LoVo (cell line): ENCODE measurements at regions not wholly inside any gene's neighbourhood (a gene's known extent, or its start where the extent isn't known, plus 50 kb on each side); places are given as distances from the start of the nearest gene placed in this dataset.
A peak's percentile ranks its signal among the peaks of the same experiment; 100 is the strongest.
"Not testable (repeated sequence)": the region's sequence is repeated elsewhere in the genome, so short reads cannot be mapped to it uniquely, and the experiment has no call there.

Experiments
- DNase-seq: peaks from one replicate; pipeline ENCODE4 v3.0.0-alpha.2; 2016; ENCODE audit warnings: low spot score

GRCh38 chr12:75868501-75868900 is 163.1 kb downstream of the PHLDA1 start:
- DNase-seq: no peak

- no peak for DNase-seq
Measured at GRCh38 chr12:75865315-75865714, 166.3 kb downstream of the PHLDA1 start.

GRCh38 chr12:75864161-75864560 is 167.4 kb downstream of the PHLDA1 start:
- DNase-seq: no peak

GRCh38 chr12:75863533-75863932 is 168.0 kb downstream of the PHLDA1 start:
- peak; percentile 79 for DNase-seq

- DNase-seq: peak; percentile 86
Measured at GRCh38 chr12:75862692-75863471, 168.7 kb downstream of the PHLDA1 start.

GRCh38 chr12:75859868-75860267 is 171.7 kb downstream of the PHLDA1 start:
- peak; percentile 72 for DNase-seq

- DNase-seq: no peak
Measured at GRCh38 chr12:75856235-75856634, 175.3 kb downstream of the PHLDA1 start.

GRCh38 chr12:75855360-75855759 is 176.2 kb downstream of the PHLDA1 start:
- no peak for DNase-seq

- no peak for DNase-seq
Measured at GRCh38 chr12:75854681-75855309, 176.8 kb downstream of the PHLDA1 start.

- not testable (repeated sequence) for DNase-seq
Measured at GRCh38 chr12:75854137-75854536, 177.4 kb downstream of the PHLDA1 start.

- DNase-seq: no peak
Measured at GRCh38 chr12:75853626-75854025, 177.9 kb downstream of the PHLDA1 start.

GRCh38 chr12:75852956-75853355 is 178.6 kb downstream of the PHLDA1 start:
- DNase-seq: no peak

GRCh38 chr12:75852143-75852542 is 179.4 kb downstream of the PHLDA1 start:
- DNase-seq: no peak

GRCh38 chr12:75850721-75851462 is 180.7 kb downstream of the PHLDA1 start:
- DNase-seq: peak; percentile 57

GRCh38 chr12:75848961-75849360 is 182.6 kb downstream of the PHLDA1 start:
- no peak for DNase-seq

GRCh38 chr12:75848431-75848925 is 183.1 kb downstream of the PHLDA1 start:
- DNase-seq: no peak

- DNase-seq: no peak
Measured at GRCh38 chr12:75846102-75846501, 185.5 kb downstream of the PHLDA1 start.

GRCh38 chr12:75844985-75845384 is 186.6 kb downstream of the PHLDA1 start:
- DNase-seq: no peak

- DNase-seq: no peak
Measured at GRCh38 chr12:75844049-75844770, 187.4 kb downstream of the PHLDA1 start.

GRCh38 chr12:75842090-75842489 is 189.5 kb downstream of the PHLDA1 start:
- DNase-seq: no peak

GRCh38 chr12:75840994-75841355 is 190.6 kb downstream of the PHLDA1 start:
- no peak for DNase-seq

- DNase-seq: no peak
Measured at GRCh38 chr12:75838309-75838708, 193.3 kb downstream of the PHLDA1 start.
